ENCODE measurements at regions not wholly inside any gene's neighbourhood (a gene's known extent, or its start where the extent isn't known, plus 50 kb on each side); places are given as distances from the start of the nearest gene placed in this dataset.
"Not testable (repeated sequence)": the region's sequence is repeated elsewhere in the genome, so short reads cannot be mapped to it uniquely, and the experiment has no call there.

DNA sequence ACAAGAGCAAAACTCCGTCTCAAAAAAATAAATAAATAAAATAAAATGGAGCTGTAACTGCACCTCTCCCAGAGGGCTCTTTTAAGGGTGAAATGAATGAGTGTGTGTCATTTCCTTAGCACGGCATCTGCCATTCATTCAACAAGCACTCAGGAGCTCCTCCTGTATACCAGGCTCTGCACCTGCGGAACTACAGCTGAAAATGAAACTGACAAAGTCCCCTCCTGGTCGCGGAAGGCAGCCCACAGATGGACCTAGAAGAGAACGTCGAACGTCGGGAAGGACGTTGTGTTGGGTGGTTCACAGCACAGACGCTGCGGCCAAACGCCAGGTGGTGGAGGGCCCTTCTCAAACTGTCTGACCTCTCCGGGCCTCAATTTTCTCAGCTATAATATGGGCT, 256.4 kb downstream of the TFAP2C start:
- no peak for DNase-seq

DNA sequence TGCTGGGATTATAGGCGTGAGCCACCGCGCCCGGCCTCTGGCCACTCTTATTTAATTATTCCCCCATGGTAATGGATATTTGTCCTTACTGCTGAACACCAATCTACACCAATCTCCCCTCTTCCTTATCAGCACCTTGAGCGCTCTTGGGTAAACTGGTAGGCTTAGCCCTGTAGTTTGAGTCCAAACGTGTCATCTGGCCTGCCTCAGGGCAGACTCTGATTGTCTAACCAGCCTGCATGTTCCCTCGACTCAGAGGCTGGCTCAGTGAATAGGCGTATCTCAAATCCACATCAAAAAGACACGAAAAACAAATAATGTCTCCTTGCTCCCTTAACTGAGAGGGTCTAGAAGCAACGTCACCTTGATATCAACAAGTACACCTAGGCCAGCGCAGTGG, 260.9 kb downstream of the TFAP2C start:
- no peak for DNase-seq

DNA sequence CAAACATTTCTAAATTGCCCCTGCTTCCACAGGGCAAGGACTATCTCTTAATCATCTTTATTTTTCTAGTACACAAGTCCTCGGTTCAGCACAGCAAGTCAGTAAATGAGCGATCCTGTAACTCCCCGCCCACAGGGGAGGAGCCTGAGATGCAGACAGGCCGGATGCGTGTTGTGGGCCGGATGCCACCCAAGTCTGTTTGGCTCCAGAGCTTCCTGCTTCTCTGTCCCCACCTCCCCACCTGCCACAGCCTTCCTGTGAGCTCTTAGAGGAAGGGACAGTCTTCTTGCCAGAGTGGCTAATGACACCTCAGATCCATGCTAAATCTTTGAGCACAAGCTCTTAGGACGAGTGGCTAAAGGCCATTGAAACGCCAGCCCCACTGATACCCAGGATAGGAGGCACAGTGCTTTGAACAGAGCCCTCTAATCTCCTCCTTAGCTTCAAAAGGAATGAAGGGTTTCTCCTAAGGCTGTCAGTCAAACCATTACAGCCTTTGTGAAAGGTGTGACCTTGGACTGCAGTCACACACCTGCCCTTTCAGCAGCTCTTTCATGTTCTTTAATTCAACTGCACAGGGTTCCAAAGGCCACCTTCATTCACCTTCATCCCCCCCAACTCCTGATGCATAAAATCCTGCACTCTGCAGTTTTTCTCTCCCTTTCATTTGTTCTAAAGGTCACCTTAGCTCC, 264.3 kb downstream of the TFAP2C start:
- DNase-seq, result no peak

DNA sequence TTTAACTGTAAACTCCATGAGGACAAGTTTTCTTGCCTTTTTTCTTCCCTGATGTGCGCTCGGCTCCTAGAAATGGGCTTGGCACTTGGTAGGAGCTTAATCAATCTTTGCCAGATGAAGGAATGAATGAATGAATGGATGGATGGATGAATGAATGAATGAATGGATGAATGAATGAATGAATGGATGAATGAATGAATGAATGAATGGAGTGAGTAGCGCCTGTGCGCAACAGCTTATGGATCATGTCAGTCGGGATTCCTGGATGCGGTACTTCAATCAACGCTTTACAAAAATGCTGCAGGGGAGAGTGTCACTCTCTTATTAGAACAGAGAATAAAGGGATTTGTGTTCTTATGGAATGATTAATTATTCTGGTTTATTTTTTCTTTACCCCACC, 267.3 kb downstream of the TFAP2C start:
- no peak for DNase-seq

DNA sequence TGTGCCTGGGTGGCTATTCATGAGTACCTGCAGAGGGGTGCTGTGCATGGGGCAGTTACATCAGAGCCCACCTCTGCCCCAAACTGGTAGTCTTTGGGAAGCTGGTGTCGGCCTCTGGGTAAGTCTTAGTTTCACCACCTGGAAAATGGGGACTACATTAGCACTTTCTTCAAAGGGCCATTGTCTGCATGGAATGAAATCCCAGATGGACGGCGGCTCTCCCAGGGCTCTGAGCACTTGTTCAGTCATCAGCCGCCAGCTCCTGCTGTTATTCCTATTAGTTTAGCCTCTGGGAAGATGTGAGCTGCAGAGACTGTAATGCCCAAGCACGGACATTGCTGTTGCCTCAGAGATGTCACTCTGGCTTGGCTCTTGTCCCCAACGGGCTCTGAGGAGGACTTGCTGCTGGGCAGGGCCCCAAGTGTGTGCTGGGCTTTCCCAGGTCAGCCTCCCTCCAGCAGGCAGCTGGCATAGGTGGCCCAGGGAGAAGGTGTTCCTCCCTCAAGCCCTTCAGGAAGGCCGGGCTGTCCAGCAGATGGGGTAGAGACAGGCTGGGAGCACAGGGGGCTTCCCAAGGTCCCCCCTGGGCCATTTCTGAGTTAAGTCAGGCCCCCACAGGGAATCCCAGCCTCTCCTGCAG, 268.3 kb downstream of the TFAP2C start:
- no peak for DNase-seq

DNA sequence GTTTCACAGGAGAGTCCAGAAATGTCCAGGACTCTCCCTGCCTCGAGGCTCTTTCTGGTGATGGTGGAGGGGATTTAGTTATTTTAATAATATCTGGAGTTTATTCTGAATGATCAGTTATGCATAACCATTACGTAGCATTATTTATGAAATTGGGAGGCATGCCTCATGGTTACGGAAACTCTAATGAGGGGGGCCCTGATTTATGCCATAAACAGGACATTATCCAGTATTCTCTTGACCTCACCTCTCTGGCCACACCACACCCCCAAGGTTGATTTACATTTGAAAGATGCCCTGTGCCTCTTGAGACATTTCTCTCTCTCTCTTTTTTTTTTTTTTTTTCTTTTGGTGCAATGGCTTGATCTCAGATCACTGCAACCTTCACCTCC, 268.8 kb downstream of the TFAP2C start:
- no peak for DNase-seq

DNA sequence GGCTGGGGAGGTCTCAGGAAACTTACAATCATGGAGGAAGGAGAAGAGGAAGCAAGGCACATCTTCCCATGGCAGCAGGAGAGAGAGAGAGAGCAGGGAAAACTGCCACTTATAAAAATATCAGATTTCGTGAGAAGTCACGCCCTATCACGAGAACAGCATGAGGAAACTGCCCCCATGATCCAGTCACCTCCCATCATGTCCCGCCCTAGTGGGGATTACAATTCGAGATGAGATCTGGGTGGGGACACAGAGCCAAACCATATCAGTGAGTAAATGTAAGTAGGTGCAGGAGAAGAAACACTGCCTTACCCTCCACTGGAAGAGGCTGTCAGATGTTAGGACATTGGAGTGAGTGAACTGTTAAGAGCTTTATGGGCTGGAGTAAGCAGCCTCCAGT, 270.4 kb downstream of the TFAP2C start:
- DNase-seq, result no peak

DNA sequence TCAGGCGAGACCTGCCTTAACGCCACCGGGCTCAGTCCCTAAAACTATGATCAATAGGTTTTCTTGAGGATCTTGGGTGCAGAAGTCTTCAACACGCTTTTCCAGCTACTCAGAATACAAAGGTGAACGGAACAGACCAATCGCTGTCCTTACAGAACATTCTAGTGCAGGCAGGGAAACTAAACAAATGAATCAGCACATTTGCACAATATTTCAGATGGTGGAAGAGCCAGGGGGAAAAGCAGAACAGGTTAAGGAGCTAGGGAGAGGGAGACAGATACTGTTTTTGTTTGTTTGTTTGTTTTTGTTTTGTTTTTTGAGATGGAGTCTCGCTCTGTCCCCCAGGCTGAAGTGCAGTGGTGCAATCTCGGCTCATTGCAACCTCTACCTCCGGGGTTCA, 271.1 kb downstream of the TFAP2C start:
- DNase-seq, result no peak

DNA sequence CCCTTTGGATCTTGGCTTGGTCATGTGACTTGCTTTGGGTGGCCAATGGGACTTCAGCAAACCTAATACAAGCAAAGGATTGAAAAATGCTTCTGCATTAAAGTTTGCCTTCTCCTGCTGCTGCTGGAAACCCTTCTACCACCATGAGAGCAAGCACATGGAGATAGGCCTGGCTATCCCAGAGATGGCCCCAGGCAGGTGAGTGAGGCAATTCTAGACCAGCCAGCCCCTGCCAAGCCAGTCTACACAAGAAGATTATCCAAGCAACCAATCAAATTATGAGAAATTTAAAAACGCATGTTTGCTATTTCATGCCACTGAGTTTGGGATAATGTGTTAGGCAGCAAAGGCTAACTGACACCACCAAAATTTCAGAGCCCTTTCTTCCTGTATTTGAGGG, 274.3 kb downstream of the TFAP2C start:
- no peak for DNase-seq

DNA sequence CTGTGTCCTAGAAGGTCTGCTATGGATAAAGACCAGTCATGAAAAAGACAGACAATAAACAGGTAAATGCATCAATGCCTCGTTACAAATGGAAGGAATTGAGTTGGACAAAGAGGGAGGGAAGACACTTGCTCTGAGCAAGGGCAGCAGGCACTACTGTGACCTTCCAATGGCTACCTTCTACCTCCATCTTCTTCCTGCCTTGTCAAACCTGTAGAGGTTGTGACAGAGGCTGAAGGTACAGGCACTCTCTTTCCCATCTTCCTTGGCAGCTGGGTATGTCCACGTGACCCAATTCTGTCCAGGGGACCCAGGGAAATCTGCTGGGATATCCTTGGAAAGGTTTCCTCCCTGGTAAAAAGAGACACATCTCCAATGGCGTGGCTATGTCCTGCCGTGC, 274.8 kb downstream of the TFAP2C start:
- DNase-seq, result no peak

DNA sequence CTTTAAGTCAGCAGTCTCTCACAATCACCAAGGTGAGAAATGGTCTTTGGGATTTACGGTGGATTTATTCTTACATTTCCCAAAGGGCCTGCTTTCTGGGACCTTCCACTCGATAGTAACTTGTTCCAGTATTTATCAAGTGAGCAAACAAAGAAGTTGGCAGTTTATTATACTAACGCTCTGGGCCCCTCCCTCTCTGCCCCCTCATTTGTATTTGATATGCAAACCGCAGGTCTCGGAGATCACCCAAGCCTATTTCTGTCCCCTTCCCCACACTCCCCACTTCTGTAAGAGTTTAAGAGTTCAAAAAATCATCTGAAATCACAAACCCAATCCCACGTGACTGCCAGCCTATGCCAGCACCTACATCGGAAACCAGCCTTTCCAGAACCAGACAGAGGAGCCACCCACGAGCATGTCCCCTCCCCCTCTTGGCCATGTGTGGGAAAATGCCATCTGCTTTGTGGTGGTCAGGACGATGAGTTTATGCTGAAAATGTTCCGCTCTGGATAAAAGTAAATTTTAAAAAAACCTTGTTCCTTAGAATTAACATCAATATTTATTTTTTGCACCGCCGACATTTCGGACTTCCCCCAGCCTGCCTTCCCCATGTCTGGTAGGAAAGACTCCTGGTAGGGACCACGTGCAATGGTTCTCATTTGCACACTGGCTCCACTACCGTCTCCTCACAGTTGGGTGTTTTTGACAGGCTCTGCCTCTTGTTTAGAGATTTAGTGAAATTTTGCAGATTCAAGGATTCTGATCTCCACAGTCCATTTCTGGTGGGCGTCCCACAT, 281.0 kb downstream of the TFAP2C start:
- no peak for DNase-seq

DNA sequence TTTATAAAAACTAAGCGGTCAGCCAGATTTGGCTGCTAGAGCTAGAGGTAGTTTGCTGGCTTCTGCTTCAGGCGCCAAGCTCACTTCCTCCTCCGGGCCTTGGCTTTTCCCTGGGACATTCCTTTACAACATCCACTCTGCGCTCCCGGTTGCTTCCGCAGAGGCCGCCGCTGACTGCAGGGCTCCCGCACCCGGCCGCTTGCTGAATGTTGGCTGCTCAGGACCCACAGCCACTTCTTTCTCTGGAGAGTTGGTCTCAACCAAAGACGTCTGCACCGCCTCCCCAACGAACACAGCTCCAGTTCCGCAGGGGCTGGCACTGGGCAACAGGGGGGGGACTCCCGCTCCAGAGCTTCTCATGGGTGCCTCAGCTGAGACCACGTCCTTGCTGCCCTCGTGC, 282.8 kb downstream of the TFAP2C start:
- no peak for DNase-seq

DNA sequence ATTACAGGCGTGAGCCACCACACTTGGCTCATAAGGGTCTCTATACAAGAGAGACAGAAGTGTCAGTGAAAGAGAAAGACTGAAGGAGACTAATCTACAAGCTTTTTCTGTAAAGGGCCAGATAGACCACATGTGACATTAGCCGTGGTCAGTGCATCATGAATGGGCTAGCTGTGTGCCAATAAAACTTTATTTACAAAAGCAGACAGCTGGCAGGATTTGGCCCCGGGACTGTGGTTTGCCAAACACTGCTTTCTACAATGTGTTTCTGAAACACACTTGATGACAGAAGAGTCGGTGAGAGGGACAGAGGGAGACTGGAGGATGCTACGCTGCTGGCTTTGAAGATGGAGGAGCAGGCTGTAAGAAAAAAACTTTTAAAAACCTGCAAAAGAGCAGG, 285.4 kb downstream of the TFAP2C start:
- no peak for DNase-seq

DNA sequence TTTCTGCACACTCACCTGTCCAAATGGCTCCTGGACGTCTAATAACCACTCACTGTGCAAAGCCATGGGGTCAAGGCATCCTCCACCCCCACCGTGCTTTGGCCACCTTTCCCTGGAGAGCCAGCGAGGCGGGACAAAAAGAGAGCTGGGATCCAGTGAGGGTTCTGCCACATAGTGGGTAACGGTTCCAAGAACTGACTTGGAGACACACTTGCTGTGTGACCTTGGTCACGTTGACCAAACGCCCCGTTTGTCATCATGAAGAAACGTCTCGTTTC, 287.2 kb downstream of the TFAP2C start:
- DNase-seq, result no peak

DNA sequence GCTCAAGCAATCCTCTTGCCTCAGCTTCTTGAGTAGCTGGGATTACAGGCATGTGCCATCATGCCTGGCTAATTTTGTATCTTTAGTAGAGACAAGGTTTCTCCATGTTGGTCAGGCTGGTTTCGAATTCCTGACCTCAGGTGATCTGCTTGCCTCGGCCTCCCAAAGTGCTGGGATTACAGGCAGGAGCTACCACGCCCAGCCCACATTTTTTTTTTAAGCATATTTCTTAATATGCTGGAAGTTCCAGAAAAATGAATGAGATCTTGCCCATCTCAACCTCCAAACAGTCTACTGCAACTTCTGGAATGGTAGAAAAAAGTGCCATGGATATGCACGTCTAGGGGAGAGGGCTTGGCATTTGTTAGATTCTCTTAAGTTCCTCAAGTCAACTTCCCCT, 290.9 kb downstream of the TFAP2C start:
- not testable (repeated sequence) for DNase-seq

DNA sequence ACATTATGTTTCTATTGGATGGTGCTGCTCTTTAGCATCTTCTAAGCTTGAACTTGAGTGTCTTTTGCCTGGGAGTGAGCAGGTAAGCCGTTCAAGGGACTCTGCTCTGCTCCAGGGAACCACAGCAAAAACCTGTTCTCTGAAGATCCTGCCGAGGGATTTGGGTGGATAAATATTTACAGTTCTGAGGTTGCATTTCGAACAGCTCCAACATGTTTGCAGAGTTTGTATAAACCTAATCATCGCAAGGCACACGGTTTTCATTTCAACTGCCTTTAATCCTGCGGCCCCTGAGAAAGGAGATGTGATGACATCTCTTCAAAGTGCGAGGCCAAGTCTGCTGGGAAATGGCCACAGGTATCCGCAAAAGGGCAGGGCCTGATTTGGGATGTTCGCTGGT, 293.4 kb downstream of the TFAP2C start:
- DNase-seq, result no peak

DNA sequence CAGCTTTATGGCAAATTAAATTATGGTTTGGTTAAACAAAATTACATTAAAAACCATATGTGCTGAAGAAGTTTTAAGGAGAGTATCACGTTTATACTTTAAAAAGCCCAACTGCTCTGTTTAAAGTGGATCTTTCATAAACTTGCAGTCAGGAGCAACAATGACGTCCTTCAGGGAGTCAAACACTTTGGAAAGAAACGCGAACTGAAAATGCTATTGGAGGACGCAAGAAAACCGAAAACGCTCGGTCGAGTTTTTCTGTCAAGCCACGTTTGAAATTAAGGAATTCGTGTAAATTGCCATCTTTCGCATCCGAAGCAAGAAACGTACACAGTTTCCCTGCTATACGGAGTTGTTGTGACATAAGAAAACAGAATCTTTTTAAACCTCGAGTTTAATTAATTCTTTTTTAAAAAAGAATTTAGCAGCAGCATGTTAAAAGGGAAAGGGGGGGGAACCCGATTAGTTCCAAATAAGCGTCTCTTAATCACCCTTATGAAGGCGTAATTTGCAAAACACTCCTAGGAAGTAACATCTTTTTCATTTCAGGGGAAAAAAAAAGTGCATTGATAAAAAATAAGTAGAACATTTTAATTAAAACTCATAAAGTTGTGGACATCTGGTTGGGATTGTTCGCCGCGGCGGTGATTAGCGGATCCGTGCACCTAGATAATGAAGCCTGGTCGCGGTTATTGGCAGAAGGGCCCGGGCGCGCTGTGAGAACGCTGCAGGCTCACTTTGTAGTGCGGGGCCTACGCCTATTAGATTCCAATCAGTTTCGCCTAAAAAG, 295.4 kb downstream of the TFAP2C start:
- DNase-seq, result no peak

DNA sequence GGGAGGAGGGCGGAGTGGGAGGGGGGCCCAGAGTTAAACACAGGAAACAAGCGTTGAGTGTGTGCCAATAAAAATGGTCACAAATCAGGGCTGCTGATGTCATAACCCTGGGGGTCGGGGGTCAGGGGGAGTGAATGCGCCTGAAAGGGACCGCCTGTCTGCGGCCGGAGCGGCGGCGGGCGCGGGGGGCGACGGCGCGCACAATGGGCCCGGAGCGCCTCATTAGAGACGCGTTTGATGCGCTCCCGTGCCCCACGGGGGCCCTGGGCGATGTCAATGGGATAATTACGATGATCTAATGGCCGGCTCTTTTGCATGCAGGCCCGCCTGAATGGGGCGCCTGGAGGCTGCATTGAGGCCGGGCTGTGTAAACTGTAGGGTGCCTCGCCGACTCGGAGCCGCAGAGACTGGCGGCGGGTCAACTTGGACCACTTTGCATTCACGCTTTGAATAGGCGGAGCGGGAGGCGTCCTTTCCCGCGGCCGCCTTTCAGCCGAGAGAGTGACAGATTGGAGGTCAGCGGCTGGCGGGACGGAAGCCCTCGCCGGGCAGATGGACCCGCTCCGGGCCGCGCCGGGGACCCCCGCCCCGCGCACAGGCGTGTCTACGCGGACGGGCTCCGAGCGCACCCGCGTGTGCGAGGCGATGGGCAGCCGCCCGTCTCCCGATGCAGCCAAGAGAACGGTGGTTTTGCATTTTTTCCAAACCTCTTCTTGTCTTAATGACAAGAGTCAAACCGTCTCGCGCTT, 296.1 kb downstream of the TFAP2C start:
- DNase-seq, result no peak

DNA sequence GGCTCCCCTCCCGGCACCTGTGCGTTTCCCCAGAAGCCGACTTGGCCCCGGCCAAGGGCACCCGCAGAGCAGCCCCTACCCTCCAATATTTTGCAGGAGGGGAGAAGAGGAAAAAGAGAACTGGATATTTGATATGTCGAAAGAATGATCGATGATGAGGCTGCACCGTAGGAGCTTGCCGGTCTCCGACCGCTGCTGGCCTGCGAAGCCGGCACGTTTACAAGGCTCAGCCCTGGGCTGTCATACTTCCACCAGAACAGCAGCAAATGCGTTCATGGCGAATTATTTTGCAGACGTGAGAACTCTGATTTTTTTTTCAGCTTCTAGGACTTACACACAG, 296.7 kb downstream of the TFAP2C start:
- DNase-seq, result no peak

DNA sequence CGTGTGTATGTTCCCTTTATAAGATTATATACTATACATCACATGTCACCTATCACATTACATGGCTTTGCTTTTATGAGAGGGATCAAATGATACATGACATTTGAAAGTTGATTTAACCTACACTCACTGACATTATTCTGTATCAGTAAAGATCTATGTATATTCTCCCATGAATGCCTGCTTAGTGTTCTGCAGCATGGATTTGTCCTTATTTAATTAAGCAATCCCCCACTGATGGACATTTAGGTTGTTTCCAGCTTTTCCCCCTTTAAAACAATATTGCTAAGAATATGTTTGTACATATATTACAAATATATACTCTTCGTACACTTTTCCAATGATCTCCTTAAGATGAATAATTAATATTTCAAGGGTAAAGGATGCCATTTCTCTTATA, 297.4 kb downstream of the TFAP2C start:
- no peak for DNase-seq

DNA sequence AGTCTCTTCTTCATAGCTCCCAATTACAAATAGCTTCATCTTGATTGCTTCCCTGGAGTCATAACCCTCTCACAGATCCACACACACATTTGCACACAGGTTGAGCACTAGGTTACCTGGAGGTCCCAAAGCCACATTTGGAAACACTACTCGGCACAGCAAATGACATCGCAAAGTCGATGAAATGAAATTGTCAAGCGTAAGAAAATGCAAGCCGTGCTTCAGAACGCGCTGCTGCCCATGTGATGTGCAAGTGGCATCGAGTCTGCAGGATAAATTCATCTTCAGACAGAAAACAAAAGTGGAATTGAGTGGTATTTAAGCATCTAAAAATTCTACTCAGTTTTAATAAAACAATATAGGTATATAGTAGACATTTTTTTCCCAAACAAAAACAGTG, 298.0 kb downstream of the TFAP2C start:
- no peak for DNase-seq

DNA sequence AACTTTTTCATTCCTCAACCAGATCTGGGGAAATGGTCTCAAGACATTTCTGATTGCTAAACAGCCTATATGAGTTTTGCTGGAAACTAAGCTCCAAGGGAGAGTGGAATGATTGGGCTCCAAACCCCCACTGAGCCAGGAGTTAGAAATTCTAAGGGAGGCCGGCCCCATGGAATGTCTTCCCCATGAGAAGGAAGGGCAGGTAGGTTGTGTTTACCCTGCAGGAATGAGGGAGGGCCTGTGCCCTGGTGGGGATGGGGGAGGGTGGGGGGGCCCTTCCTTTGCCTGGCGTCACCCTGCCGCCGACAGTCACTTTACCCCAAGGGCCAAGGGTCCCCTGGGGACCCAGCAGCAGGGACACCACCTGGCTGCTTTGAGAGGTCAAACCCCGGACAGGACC, 298.9 kb downstream of the TFAP2C start:
- DNase-seq, result no peak

DNA sequence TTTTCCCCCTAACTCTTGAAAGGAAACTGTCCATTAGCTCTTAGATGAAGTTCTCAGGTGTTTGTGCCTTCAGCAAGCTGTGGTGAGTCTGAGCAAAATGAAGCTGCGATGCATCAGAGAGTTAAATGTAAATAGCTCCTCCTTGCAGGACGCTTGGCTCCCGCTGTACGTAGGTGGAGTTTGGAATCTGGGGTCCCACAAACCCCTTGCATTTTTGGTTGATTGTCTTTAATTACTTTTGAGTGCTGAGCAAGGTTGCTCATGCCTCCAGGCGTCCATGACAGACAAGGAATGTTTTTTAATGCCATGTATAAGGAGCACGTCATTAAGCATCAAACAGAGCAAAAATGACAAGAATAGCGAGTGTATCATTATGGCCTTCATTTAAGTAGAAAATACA, 300.5 kb downstream of the TFAP2C start:
- DNase-seq, result no peak
